Ecto neural progenitor cell (in vitro differentiated cells): ENCODE measurements at regions not wholly inside any gene's neighbourhood (a gene's known extent, or its start where the extent isn't known, plus 50 kb on each side); places are given as distances from the start of the nearest gene placed in this dataset.

Experiments
- DNase-seq: peaks from one replicate; pipeline ENCODE4 v3.0.0-alpha.2; 2018; ENCODE audit warnings: low spot score

- no peak for DNase-seq
Measured at GRCh38 chr2:192373221-192373620, 178.5 kb upstream of the TMEFF2 start.

- no peak for DNase-seq
Measured at GRCh38 chr2:192369969-192370368, 175.2 kb upstream of the TMEFF2 start.

GRCh38 chr2:192357217-192357616 is 162.5 kb upstream of the TMEFF2 start:
- no peak for DNase-seq

DNA sequence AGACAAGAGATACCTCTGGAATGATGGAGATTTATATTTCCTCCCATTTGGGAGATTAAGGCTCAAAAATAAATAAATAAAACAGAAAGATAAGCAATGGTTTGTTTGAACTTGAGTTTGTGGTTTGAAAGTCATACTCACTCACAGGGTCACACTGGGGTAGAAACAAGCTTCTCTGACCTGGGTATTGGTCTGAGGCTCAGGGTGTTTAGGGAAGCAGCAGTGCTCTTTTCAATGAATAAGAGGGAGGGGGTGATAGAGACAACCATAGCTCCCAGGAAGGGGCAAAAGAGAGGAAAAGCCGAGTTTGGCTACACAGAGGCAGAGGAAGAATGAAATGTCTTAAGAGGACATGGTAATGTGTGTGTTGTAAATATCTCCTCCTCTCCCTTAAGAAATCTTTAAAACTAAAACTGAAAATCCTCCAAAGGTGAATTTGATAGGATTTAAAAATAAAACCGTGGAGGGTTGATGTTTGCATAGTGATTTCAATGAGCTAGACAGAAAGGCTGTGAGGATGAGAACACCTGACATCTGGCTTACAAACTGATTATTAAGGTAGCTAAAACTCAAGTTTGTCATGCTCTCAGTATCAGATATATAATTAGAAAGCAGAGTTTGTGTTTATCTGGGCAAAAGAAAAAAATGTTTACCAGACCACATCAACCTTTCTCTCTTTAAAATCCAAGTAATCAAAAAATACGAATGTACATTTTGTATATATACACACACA is 159.9 kb upstream of the TMEFF2 start:
- no peak for DNase-seq

DNA sequence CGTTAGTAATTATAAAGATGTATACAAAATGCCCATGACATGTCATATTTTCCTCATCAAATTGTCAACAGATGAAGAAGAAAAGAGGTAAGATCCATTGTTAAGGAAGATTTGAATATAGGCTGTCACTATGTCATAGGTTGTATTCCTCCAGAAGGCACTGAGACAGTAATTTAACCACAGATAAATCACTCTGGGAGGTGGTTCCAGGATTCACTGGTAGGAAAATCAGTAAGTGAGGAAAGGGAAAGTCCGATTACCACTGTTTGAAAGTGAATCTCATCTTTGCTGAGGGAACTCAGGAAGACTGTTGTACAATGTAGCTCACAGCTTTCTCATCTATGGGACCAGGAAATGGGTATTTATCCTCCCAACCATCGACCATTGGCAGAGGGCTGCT is 152.8 kb upstream of the TMEFF2 start:
- no peak for DNase-seq

DNA sequence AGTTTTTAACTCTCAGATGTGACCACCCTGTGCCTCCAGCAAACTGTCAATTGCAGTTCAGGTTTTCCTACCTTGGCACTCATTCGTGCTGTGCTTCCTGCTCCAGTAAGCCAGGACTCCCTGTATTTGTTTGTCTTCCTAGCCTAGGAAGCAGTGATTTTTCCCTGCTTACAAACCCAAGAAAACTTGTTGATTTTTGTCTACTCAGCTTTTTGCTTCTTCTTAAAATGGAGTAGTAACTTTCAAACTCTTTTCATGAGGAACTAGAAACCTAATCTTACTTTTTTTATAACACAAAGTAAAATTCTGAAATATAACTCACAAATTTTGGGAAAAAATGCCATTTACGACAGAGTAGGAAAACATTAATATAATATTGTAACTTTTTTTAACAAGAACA is 150.6 kb upstream of the TMEFF2 start:
- no peak for DNase-seq

GRCh38 chr2:192333642-192334041 is 138.9 kb upstream of the TMEFF2 start:
- no peak for DNase-seq

DNA sequence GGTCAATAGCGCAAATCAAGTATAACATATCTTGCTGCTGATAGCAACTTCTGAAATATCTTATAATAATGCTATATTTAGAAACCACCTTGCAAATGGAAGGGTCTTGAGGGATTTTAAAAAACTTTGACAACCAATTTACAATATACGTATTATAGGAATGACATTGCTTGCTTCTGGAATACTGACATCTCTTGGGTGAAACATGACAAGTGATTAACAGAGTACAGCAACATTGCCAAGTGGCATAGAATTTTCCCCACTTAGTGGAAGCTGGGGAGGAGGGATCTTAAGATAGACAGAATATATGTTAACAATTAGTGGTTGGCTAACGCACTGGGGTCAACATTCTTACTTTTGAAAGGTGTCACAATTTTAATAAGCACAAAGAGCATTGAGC is 133.6 kb upstream of the TMEFF2 start:
- DNase-seq: no peak

- no peak for DNase-seq
Measured at GRCh38 chr2:192327576-192327975, 132.8 kb upstream of the TMEFF2 start.

GRCh38 chr2:192315543-192315942 is 120.8 kb upstream of the TMEFF2 start:
- no peak for DNase-seq

GRCh38 chr2:192314800-192315481 is 120.2 kb upstream of the TMEFF2 start:
- no peak for DNase-seq

- no peak for DNase-seq
Measured at GRCh38 chr2:192313773-192314172, 119.0 kb upstream of the TMEFF2 start.

DNA sequence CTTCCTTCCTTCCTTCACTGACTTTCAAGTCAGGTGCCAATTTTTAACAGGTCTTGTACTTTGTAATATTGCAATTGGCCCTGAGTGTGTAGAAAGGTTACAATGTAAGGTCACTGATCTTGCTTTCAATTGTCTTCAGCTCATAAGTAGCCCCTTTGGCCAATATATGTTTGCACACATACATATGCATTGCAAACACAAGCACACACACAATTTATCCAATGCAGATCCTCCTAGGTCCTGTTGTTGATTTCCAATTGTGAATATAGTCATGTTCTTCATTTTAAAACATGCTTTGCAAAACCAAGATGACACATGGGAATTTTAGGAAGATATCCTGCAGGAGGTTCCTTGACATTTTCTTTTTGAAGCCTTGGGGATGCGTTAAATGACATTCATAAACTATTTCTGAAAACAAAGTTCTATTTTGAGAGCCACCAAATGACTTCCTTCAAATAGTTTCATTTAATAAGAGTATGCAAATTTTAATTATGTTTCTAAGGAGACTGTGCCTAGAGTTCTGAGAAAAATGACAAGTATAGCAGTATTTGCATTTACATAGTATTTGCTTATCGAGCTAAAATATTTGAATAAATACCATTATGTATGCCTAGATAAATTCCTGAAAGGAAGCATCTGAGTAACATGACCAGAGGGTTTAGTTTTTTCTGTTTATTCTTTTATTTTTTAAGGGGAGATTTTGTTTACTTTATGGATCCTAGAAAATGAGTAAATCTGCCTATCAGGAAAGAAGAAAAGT is 117.1 kb upstream of the TMEFF2 start:
- DNase-seq: no peak

DNA sequence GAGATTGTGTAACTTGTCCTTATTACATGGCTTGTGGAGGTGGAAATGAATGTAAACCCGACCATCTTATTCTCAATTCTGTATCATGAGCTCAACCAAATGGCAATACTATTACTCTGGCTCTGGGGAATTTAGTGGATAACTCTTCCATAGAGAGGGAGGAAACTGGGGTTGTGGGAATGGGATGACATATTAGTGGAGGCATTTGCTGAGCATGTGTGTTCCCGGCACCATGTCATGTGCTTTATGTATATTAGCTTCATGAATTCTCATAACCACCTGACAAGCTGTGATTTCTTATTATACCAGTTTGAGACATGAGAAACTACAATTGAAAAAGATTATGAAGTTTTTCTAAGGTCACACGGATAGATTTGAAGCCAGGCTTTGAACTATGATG is 112.8 kb upstream of the TMEFF2 start:
- DNase-seq: no peak

GRCh38 chr2:192298664-192299063 is 103.9 kb upstream of the TMEFF2 start:
- DNase-seq: no peak

DNA sequence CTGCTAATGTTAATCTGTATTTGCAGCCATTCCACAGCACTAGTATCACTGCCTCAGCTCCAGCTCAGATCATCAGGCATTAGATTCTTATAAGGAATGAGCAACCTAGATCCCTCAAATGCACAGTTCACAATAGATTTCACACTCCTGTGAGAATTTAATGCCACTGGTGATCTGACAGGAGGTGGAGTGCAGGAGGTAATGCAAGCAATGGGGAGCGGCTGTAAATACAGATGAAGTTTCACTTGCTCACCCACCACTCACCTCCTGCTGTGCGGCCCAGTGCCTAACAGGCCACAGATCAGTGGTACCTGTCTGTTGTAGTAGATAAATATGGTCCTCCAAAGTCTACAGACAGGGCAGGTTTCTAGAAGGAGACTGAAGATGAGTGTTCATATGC is 97.7 kb upstream of the TMEFF2 start:
- DNase-seq: no peak

DNA sequence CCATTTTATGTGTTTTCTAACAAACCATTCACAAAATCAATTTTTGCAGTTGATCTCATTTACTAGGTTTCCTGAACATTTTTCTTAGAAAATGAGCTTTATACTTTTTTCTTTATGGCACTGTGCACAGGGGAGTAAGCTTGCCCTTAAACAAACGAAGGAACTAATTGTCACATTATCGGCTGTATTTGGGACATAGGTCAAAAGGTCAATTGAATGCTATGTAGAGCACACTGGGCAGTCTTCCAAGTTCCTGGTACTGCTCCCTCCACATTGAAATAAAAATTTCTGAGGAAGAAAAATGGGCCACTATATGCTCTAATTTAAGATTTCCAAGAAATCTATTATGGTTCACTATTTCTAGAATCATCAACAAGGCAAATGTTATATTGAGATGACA is 93.6 kb upstream of the TMEFF2 start:
- no peak for DNase-seq

DNA sequence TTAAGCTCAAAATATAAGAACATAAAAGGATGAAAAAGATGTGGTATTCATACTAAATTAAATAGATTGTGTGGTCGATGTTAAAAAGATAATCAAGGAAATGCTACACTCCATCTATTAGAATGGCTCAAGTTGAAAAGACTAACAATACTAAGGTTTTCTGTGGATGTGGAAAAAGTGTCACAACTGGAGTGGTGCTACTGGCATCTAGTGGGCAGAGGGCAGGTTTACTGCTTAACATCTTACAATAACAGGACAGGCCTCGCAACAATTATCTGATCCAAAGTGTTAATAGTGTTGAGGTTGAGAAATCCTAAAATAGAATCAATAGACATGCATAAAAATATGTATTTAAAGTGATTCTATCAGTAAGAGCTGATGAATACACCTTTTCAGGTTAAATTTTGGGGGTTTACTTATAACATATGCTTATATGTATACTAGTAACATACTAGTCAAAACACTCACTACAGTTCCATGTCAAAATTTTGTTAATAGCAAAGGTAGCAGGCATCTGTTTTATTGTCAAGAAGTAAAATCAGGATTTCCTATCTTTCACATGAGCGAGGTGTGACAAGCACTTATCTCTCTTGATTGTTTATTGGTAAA is 91.5 kb upstream of the TMEFF2 start:
- DNase-seq: no peak

DNA sequence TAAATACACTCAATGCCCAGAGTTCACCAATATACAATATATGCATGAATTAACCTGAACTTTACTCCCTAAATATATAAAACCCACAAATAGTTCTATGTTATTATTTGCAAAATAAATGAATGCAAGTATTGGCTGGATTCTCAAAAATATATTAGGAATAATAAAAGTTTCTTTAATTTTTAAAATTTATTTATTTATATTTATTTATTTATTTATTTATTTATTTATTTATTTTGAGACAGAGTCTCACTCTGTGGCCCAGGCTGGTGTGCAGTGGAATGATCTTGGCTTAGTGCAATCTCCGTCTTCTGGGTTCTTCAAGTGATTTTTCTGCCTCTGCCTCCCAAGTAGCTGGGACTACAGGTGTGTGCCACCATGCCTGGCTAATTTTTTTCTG is 88.7 kb upstream of the TMEFF2 start:
- DNase-seq: no peak

GRCh38 chr2:192278701-192279100 is 84.0 kb upstream of the TMEFF2 start:
- no peak for DNase-seq

- DNase-seq: no peak
Measured at GRCh38 chr2:192277494-192278109, 82.9 kb upstream of the TMEFF2 start.

- DNase-seq: no peak
Measured at GRCh38 chr2:192275632-192276031, 80.9 kb upstream of the TMEFF2 start.
